ENCODE measurements at regions not wholly inside any gene's neighbourhood (a gene's known extent, or its start where the extent isn't known, plus 50 kb on each side); places are given as distances from the start of the nearest gene placed in this dataset.
"Not testable (repeated sequence)": the region's sequence is repeated elsewhere in the genome, so short reads cannot be mapped to it uniquely, and the experiment has no call there.

DNA sequence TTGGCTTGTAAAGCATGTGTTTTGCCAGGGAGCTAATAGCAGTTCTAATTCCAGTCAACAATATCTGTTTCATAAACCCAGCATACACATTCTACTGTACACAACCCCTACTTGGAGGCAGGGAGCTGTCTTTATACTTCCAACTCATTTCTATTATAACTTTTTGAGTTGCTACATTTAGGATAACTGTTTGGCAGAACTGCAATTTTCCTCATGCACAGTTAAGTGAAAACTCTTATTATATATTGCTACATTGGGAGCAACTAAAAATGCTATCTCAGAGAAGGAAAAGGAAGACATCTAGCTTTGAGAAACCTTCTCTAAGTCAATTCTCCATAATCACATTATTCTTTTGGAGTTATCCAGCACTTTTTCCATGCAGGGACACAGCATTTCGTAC, 480.2 kb downstream of the RPS29 start:
- DNase-seq, result no peak

DNA sequence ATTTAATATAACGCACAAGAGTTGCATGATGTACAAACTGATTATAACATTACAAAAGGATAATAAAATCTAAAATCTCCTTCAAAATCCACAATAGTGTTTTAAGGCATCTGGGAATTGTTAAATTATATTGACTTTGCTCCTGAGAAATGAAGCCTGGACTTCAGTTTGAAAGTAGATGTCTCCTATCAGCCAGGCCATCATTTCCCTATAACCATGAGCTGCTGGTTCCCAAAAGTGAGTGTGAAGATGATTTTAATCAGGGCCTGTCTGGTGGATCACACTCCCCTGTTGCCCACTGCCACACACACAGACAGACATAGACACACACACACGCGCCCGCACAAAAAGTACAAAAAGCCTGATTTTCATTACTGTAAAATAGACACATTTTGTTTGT, 480.7 kb downstream of the RPS29 start:
- DNase-seq, result no peak

GRCh38 chr14:49092345-49092744, 493.8 kb downstream of the RPS29 start:
- DNase-seq, result no peak

DNA sequence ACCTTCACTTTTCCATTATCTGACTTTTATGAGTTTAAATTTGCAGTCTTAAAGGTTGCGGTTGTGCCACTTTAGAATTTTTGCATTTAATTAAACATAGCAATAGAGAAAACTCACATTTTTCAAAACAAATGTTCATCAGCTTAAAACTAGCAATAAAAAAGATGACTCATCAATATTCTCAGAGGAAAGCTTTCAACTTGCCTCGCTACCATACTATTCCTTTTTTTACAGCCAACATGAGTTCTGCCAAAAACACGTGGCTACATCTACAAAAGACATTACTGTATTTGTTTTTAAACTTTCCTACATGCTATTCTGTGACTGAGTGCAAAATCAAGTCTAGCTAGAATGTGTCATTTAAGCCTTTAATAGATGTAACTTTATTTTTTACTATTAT, 497.1 kb downstream of the RPS29 start:
- DNase-seq, result no peak

DNA sequence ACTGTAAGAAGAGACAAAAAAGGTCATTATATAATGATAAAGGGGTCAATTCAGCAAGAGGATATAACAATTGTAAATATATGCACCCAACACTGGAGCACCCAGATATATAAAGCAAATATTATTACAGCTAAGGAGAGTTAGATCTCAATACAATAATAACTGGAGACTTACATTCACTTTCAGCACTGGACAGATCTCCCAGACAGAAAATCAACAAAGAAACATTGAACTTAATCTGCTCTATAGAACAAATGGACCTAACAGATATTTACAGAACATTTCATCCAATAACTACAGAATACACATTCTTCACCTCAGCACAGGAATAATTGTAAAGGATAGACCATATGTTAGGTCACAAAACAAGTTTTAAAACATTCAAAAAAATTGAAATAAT, 512.9 kb downstream of the RPS29 start:
- DNase-seq, result not testable (repeated sequence)

DNA sequence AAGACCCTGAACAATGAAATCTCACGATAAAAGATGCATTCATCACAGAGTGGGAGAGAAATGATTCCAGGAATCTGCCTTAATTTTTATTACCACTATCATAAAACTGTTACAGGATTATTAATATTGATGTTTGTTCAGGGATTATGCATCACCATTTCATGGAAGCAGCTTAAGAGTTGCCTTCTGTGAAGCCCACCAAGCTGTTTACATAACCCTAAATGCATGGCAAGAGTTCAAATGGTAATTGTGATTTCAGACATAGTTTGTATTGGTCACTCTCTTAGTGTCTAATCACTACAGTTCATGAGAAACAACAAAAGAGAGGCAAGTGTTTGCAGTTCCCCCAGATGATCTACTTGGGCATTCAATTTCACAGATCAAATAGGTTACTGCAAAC, 527.7 kb downstream of the RPS29 start:
- no peak for DNase-seq

DNA sequence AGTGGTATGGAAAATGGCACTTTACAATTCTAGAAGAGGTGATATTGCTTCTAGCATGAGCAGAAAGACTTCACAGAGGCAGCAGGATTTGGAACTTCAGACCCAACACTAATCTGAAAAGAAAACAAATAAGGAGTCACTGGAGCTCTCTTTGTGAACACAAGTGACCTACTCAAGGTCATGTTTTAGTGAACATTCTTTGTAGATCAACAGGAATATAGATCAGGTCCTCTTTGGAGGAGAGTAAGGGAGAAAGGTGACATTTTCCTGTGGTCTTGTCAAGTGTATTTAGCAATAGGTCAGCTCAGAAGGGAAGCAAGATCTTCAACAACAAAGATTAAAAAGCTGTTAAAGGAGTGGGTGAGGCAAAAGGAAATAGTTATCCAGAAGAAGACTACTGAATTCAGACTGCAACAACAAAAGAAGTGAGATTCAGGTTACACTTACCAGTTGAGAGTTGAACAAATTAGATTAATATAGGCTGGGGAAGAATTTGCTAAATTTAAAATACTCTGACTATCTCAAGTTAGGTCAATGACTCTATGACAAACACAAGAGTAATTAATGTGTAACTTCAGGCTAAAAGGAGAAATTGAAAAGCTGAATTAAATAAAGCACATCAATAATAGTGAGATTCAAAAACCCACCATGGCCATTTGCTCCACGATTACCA, 528.2 kb downstream of the RPS29 start:
- DNase-seq, result no peak

- DNase-seq, result no peak
Measured at GRCh38 chr14:49056021-49056420, 530.2 kb downstream of the RPS29 start.

DNA sequence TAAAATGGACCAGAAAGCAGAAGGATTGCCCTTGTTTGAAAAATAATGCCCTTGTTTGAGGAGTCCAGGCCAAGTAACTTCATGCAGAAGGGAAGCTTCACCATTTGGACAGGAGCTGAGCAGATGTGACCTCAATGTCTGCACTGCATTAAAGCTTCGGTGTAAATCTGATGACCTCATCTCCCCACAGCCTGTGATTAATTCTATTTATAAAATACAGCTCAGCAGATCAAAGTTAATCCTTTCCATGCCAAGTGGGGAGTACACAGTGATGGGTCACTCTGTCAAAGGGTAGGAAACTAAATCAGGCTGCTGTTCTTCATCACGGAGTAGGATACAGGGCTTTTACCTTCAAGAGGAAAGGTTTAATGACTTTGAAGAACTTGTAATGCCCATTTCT, 533.7 kb downstream of the RPS29 start:
- no peak for DNase-seq

- DNase-seq, result no peak
Measured at GRCh38 chr14:49051328-49052060, 534.7 kb downstream of the RPS29 start.

DNA sequence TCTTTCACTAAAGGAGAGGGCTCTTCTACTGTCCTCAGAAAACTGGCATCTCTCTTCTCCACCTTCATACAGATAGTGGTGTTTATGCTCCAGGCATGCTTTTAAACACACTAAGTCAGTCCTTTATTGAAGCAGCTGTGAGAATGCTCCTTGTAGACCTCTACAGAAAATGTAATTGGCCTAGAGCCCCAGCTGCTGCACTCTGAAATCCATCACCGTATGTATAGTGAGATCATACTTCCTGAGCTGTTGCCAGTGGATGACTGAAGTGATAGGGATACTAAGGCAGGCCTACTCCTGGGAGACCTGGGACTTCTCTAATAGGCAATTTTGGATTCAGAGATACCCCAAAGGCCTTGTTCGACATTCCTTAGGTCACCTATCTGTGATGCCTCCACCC, 535.4 kb downstream of the RPS29 start:
- DNase-seq, result no peak

- no peak for DNase-seq
Measured at GRCh38 chr14:49049711-49050110, 536.5 kb downstream of the RPS29 start.

- DNase-seq, result no peak
Measured at GRCh38 chr14:49044981-49045380, 541.2 kb downstream of the RPS29 start.

DNA sequence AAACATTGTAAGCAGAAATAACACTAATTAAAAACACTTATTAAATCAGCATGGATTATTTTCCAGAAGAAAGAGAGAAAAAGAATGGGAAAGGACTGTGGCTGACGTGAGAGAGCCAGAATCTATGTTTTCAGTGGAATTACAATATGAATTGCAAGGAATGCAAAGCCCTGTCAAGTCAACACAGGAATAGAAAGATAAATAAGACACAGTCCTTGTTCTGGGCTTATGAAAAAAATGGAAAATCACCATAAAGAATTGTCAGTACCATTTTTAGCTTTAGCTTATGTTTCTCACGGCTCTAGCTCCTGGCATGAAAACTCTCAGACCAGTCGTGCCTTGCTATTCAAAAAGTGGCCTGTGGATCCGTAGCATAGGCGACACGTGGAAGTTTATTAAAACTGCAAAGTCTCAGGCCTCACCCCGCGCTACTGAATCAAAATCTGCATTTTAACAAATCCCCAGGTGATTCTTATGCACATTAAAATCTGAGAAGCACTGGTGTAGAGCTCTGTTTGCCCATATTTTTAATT, 549.1 kb downstream of the RPS29 start:
- no peak for DNase-seq

- DNase-seq, result no peak
Measured at GRCh38 chr14:49036266-49036665, 549.9 kb downstream of the RPS29 start.

DNA sequence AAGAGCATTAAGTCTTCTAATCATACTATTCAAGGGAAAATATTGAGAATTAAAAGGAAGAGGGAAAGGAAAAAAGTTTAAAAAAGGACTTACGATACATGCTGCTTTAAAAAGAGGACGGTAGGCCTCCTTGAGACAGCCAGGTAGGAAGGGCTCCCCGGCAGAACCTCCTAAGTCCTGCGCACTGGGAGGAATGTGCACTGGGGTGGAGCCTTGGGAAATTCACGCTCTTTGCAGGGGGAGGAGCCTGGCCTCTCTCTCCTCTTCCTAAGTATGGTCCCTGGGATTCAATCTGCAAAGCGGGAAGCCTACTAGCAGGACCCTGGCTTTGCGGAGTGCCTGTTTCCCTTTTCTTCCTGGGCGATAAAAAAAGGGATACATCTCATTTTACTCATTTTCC, 553.0 kb downstream of the RPS29 start:
- no peak for DNase-seq

DNA sequence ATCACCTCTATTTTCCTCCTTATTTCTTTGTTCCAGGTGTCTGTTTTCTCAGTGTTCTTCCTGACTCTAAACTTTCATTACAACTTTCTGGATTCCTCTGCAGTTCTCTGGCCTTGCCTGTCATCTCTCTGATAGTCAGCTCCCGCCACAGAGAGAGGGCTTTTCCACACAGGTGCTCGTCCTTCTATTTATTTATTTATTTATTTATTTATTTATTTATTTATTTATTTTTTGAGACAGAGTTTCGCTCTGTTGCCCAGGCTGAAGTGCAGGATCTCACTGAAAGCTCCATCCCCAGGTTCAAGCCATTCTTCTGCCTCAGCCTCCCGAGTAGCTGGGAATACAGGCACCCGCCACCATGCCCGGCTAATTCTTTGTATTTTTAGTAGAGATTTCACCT, 554.5 kb downstream of the RPS29 start:
- not testable (repeated sequence) for DNase-seq

GRCh38 chr14:49019467-49020115, 566.6 kb downstream of the RPS29 start:
- DNase-seq, result no peak

DNA sequence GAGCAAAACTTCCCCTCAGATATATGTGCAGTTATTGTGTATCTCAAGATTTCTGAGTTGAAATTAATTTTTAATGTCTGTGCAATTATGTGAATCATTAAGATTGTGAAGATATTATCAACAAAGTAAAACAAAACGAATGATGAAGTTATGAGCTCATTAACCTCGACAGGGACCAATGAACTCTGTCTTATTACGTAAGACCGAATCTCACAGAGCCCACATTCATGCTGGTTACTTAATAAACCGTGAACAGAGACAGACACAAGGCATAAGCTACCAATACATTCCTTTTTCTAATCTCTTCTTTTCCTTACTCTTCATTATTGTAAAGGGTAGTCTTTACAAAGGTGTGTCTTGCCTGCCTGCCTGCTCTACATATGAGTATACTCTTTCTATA, 568.7 kb downstream of the RPS29 start:
- DNase-seq, result no peak

GRCh38 chr14:49016381-49016780, 569.8 kb downstream of the RPS29 start:
- DNase-seq, result no peak

DNA sequence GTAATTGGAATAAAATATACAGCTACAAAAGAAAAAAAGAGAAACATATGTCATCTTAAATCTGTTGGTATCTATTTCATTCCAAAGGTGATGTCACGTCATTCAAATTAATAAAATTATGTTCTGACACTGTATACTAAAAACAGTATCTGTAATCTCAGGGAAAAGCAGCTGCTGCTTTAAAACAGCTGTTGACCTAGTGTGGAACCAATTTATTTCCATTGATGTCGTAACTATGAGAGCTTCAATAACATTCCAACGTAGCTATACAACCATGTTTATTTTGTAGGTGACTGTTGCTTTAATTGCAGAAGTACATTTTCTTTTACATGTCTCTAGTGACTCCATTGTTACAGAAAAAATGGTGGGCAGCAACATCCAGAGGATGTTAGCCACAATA, 571.7 kb downstream of the RPS29 start:
- DNase-seq, result no peak

DNA sequence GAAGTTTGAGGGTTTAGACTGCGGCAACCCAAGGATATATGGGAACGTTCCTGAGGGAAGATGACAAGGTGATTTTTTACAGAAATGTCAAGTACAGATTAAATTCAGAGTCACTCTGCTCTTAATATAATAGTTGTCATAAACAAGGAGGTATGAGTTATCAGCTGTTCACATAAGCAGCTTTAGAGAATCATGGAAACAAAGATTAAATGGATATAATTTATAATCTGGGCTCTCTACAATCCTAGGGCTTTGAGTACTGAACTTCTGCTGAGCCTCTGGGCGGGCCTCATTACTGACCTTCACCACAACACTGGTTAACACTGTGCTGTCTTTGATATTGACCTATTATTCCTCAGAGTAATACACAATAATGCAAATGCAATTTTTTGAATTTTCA, 577.8 kb downstream of the RPS29 start:
- DNase-seq, result no peak

- no peak for DNase-seq
Measured at GRCh38 chr14:48991141-48991540, 595.0 kb downstream of the RPS29 start.

- DNase-seq, result no peak
Measured at GRCh38 chr14:48983351-48983888, 602.8 kb downstream of the RPS29 start.
